HepG2 (cell line): ENCODE measurements at regions not wholly inside any gene's neighbourhood (a gene's known extent, or its start where the extent isn't known, plus 50 kb on each side); places are given as distances from the start of the nearest gene placed in this dataset.

ENCODE experiments used
- ARHGAP35 ChIP-seq: sonication (generic); formaldehyde crosslinking; IDR thresholded peaks from 2 replicates; pipeline ENCODE4 v1.9.0; 2022; ENCODE audit warnings: mild to moderate bottlenecking, inconsistent platforms, moderate library complexity, missing genetic modification reagents, borderline replicate concordance
- CREM ChIP-seq, 2 experiments: sonication (generic) in 1 of 2; formaldehyde crosslinking in 1 of 2; IDR thresholded peaks; 2 replicates each; pipeline versions ENCODE4 v1.4.0 to v1.6.1; 2016 to 2020; ENCODE audit warnings: antibody characterized with exemption in 1 of 2, mild to moderate bottlenecking in 1 of 2, missing genetic modification reagents in 1 of 2
- HMG20A ChIP-seq: IDR thresholded peaks from 2 replicates; pipeline ENCODE4 v1.6.1; 2016; ENCODE audit warnings: borderline replicate concordance
- KAT7 ChIP-seq: IDR thresholded peaks from 2 replicates; pipeline ENCODE4 v1.6.1; 2018; ENCODE audit warnings: borderline replicate concordance, missing compliant biosample characterization
- SNRNP70 ChIP-seq: fragments of 200-400 bp; formaldehyde crosslinking; IDR thresholded peaks from 2 replicates; pipeline ENCODE4 v1.6.1; 2017; ENCODE audit warnings: mild to moderate bottlenecking, low read depth, low read length, moderate library complexity
- STAG1 ChIP-seq: sonication (generic); formaldehyde crosslinking; IDR thresholded peaks from 2 replicates; pipeline ENCODE4 v1.4.0; 2020; ENCODE audit warnings: missing genetic modification reagents
- TBL1XR1 ChIP-seq: fragments of 150-350 bp; IDR thresholded peaks from 2 replicates; pipeline ENCODE4 v1.6.1; 2014; ENCODE audit warnings: borderline replicate concordance, low read length; ENCODE audit not compliant: partially characterized antibody
- TOE1 ChIP-seq: sonication (generic); formaldehyde crosslinking; IDR thresholded peaks from 2 replicates; pipeline ENCODE4 v1.4.0; 2020; ENCODE audit warnings: mild to moderate bottlenecking, missing genetic modification reagents
- ZNF232 ChIP-seq: sonication (generic); formaldehyde crosslinking; IDR thresholded peaks from 2 replicates; pipeline ENCODE4 v1.4.0; 2020; ENCODE audit warnings: missing genetic modification reagents, borderline replicate concordance
- ZNF343 ChIP-seq: sonication (generic); formaldehyde crosslinking; IDR thresholded peaks from 2 replicates; pipeline ENCODE4 v1.4.0; 2020; ENCODE audit warnings: mild to moderate bottlenecking, missing genetic modification reagents
- ZNF441 ChIP-seq: sonication (generic); formaldehyde crosslinking; IDR thresholded peaks from 2 replicates; pipeline ENCODE4 v1.7.0; 2021; ENCODE audit warnings: missing genetic modification reagents, borderline replicate concordance
- ZNF468 ChIP-seq: sonication (generic); formaldehyde crosslinking; IDR thresholded peaks from 2 replicates; pipeline ENCODE4 v1.8.0; 2022; ENCODE audit warnings: mild to moderate bottlenecking, moderate library complexity, missing genetic modification reagents
- ZNF569 ChIP-seq: sonication (generic); formaldehyde crosslinking; IDR thresholded peaks from 2 replicates; pipeline ENCODE4 v1.5.0; 2020; ENCODE audit warnings: mild to moderate bottlenecking, missing genetic modification reagents, moderate library complexity, borderline replicate concordance
- ZNF605 ChIP-seq: sonication (generic); formaldehyde crosslinking; IDR thresholded peaks from 2 replicates; pipeline ENCODE4 v1.8.0; 2022; ENCODE audit warnings: mild to moderate bottlenecking, missing genetic modification reagents
- ZNF839 ChIP-seq: sonication (generic); formaldehyde crosslinking; IDR thresholded peaks from 2 replicates; pipeline ENCODE4 v1.4.0; 2020; ENCODE audit warnings: missing genetic modification reagents, mild to moderate bottlenecking, borderline replicate concordance
- TF ChIP-seq, protein P1 (sequence below): sonication (generic); formaldehyde crosslinking; IDR thresholded peaks from 2 replicates; pipeline ENCODE4 v1.8.1; 2023; ENCODE audit warnings: mild to moderate bottlenecking, inconsistent platforms, moderate library complexity, missing genetic modification reagents, borderline replicate concordance
- TF ChIP-seq, protein P2 (sequence below): sonication (generic); formaldehyde crosslinking; IDR thresholded peaks from 2 replicates; pipeline ENCODE4 v1.4.0; 2020; ENCODE audit warnings: missing genetic modification reagents
- TF ChIP-seq, protein P3 (sequence below): sonication (generic); formaldehyde crosslinking; IDR thresholded peaks from 2 replicates; pipeline ENCODE4 v1.8.1; 2022; ENCODE audit warnings: mild to moderate bottlenecking, missing genetic modification reagents
- TF ChIP-seq, protein P4 (sequence below): IDR thresholded peaks from 2 replicates; pipeline ENCODE4 v1.6.1; 2016; ENCODE audit warnings: control low read depth

DNA sequence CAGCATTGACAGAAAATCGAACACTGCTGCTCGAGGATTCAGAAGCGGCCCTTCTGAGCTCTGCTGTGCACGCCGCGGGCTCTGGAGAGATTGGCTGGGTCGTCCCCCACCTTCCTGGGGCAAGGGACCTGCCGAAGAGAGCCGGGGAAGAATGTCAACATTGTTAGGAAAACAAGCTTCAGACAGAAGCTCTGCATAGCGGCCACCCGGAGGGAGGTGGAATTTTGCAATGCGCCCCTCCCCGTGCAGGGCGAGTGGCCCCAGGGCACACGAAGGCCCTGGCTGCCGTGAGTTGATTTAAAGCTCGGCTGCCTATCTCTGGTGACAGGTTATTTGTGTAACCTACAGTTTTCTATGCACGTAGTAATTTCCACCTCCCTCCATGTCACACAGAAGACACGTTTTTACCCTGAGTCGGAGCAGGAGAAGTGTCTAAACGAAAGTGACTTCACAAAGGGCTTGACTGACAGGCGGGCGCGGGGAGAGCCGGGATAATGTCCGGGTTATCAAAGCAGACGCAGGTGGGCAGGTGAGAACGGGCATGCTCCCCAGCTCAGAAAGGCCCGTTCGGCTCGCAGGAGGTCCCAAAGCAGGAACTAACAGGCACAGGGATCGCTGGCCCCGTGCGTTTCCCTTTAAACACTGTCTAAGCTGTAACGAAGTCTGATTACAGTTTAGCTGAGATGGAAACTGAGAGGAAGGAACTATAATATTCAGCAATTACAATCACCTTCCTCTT lies 84.6 kb downstream of the PDGFA start (continued):
- TF ChIP-seq KAT7 (CRISPR knock-in tag) (0 out of 2 replicates have a peak, but pooled peaks have one; percentile 24), HMG20A (CRISPR knock-in tag) (peak; percentile 55; the same call in 1 of the 2 replicates), TOE1 (CRISPR knock-in tag) (no peak), SNRNP70 (no peak), ZNF232 (no peak), ZNF468 (CRISPR knock-in tag) (no peak), ZNF839 (no peak), ARHGAP35 (no peak), ZNF343 (0 out of 2 replicates have a peak, but pooled peaks have one; percentile 57), TBL1XR1 (no peak), CREM (IDR thresholded peaks at IDR 0.05) (no peak), CREM (CRISPR knock-in tag; IDR thresholded peaks at IDR 0.05) (no peak), STAG1 (peak; percentile 30; the same call in 1 of the 2 replicates), ZNF605 (no peak), ZNF441 (CRISPR knock-in tag) (peak; percentile 21; the same call in 1 of the 2 replicates), ZNF569 (CRISPR knock-in tag) (no peak)
- TF ChIP-seq, protein P1, sequence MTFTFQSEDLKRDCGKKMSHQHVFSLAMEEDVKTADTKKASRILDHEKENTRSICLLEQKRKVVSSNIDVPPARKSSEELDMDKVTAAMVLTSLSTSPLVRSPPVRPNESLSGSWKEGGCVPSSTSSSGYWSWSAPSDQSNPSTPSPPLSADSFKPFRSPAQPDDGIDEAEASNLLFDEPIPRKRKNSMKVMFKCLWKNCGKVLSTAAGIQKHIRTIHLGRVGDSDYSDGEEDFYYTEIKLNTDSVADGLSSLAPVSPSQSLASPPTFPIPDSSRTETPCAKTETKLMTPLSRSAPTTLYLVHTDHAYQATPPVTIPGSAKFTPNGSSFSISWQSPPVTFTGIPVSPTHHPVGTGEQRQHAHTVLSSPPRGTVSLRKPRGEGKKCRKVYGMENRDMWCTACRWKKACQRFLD (CRISPR knock-in tag), result no peak
- TF ChIP-seq, protein P2, sequence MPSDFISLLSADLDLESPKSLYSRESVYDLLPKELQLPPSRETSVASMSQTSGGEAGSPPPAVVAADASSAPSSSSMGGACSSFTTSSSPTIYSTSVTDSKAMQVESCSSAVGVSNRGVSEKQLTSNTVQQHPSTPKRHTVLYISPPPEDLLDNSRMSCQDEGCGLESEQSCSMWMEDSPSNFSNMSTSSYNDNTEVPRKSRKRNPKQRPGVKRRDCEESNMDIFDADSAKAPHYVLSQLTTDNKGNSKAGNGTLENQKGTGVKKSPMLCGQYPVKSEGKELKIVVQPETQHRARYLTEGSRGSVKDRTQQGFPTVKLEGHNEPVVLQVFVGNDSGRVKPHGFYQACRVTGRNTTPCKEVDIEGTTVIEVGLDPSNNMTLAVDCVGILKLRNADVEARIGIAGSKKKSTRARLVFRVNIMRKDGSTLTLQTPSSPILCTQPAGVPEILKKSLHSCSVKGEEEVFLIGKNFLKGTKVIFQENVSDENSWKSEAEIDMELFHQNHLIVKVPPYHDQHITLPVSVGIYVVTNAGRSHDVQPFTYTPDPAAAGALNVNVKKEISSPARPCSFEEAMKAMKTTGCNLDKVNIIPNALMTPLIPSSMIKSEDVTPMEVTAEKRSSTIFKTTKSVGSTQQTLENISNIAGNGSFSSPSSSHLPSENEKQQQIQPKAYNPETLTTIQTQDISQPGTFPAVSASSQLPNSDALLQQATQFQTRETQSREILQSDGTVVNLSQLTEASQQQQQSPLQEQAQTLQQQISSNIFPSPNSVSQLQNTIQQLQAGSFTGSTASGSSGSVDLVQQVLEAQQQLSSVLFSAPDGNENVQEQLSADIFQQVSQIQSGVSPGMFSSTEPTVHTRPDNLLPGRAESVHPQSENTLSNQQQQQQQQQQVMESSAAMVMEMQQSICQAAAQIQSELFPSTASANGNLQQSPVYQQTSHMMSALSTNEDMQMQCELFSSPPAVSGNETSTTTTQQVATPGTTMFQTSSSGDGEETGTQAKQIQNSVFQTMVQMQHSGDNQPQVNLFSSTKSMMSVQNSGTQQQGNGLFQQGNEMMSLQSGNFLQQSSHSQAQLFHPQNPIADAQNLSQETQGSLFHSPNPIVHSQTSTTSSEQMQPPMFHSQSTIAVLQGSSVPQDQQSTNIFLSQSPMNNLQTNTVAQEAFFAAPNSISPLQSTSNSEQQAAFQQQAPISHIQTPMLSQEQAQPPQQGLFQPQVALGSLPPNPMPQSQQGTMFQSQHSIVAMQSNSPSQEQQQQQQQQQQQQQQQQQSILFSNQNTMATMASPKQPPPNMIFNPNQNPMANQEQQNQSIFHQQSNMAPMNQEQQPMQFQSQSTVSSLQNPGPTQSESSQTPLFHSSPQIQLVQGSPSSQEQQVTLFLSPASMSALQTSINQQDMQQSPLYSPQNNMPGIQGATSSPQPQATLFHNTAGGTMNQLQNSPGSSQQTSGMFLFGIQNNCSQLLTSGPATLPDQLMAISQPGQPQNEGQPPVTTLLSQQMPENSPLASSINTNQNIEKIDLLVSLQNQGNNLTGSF (CRISPR knock-in tag), result no peak
- TF ChIP-seq, protein P3, sequence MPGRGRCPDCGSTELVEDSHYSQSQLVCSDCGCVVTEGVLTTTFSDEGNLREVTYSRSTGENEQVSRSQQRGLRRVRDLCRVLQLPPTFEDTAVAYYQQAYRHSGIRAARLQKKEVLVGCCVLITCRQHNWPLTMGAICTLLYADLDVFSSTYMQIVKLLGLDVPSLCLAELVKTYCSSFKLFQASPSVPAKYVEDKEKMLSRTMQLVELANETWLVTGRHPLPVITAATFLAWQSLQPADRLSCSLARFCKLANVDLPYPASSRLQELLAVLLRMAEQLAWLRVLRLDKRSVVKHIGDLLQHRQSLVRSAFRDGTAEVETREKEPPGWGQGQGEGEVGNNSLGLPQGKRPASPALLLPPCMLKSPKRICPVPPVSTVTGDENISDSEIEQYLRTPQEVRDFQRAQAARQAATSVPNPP (CRISPR knock-in tag), result no peak
- TF ChIP-seq, protein P4, sequence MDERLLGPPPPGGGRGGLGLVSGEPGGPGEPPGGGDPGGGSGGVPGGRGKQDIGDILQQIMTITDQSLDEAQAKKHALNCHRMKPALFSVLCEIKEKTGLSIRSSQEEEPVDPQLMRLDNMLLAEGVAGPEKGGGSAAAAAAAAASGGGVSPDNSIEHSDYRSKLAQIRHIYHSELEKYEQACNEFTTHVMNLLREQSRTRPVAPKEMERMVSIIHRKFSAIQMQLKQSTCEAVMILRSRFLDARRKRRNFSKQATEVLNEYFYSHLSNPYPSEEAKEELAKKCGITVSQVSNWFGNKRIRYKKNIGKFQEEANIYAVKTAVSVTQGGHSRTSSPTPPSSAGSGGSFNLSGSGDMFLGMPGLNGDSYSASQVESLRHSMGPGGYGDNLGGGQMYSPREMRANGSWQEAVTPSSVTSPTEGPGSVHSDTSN (CRISPR knock-in tag), result peak; percentile 75
